Skeletal muscle cell (primary cell): ENCODE measurements at regions not wholly inside any gene's neighbourhood (a gene's known extent, or its start where the extent isn't known, plus 50 kb on each side); places are given as distances from the start of the nearest gene placed in this dataset.
"Not testable (repeated sequence)": the region's sequence is repeated elsewhere in the genome, so short reads cannot be mapped to it uniquely, and the experiment has no call there.

Source experiments
- DNase-seq: peaks from one replicate; pipeline ENCODE4 v3.0.0-alpha.2; 2010; ENCODE audit warnings: low read depth
- H3K4me3 ChIP-seq: 2 replicates; pipeline ENCODE4 v1.5.1; 2011; ENCODE audit warnings: low read depth, mild to moderate bottlenecking, control low read depth, low read length, moderate library complexity

GRCh38 chr3:36656873-36657272 lies 107.5 kb downstream of the DCLK3 start:
- no peak for DNase-seq
- H3K4me3 ChIP-seq = no peak overlapping the region

- peak; percentile 32 for DNase-seq
- no peak overlapping the region for H3K4me3 ChIP-seq
These were observed 111.3 kb downstream of the DCLK3 start for GRCh38 chr3:36653095-36653494.

- DNase-seq = no peak
- no peak overlapping the region for H3K4me3 ChIP-seq
These were observed 112.2 kb downstream of the DCLK3 start for GRCh38 chr3:36652104-36652503.

- H3K4me3 ChIP-seq = no peak overlapping the region
- no peak for DNase-seq
These were observed 114.1 kb downstream of the DCLK3 start for GRCh38 chr3:36650271-36650671.

GRCh38 chr3:36649125-36649524 lies 115.2 kb downstream of the DCLK3 start:
- no peak for DNase-seq
- H3K4me3 ChIP-seq = no peak overlapping the region

- DNase-seq = peak; percentile 84
- H3K4me3 ChIP-seq = no peak overlapping the region
These were observed 115.9 kb downstream of the DCLK3 start for GRCh38 chr3:36648241-36649034.

GRCh38 chr3:36647423-36647853 lies 116.9 kb downstream of the DCLK3 start:
- peak; percentile 23 for DNase-seq
- no peak overlapping the region for H3K4me3 ChIP-seq

GRCh38 chr3:36643192-36643591 lies 121.2 kb downstream of the DCLK3 start:
- H3K4me3 ChIP-seq = no peak overlapping the region
- DNase-seq = no peak

- DNase-seq = no peak
- no peak overlapping the region for H3K4me3 ChIP-seq
These were observed 128.6 kb downstream of the DCLK3 start for GRCh38 chr3:36635731-36636130.

- DNase-seq, H3K4me3 ChIP-seq: not testable (repeated sequence)
These were observed 130.5 kb downstream of the DCLK3 start for GRCh38 chr3:36633897-36634296.

- no peak overlapping the region for H3K4me3 ChIP-seq
- no peak for DNase-seq
These were observed 131.3 kb downstream of the DCLK3 start for GRCh38 chr3:36633060-36633459.

- DNase-seq = no peak
- no peak overlapping the region for H3K4me3 ChIP-seq
These were observed 132.8 kb downstream of the DCLK3 start for GRCh38 chr3:36631549-36631948.

GRCh38 chr3:36615861-36616260 lies 148.5 kb downstream of the DCLK3 start:
- H3K4me3 ChIP-seq = no peak overlapping the region
- DNase-seq = no peak

GRCh38 chr3:36606871-36607765 lies 157.2 kb downstream of the DCLK3 start:
- no peak for DNase-seq
- H3K4me3 ChIP-seq = no peak overlapping the region

- no peak overlapping the region for H3K4me3 ChIP-seq
- DNase-seq = no peak
These were observed 160.9 kb downstream of the DCLK3 start for GRCh38 chr3:36603423-36603822.

GRCh38 chr3:36600404-36600803 lies 163.9 kb downstream of the DCLK3 start:
- no peak for DNase-seq
- no peak overlapping the region for H3K4me3 ChIP-seq
